ENCODE measurements at regions not wholly inside any gene's neighbourhood (a gene's known extent, or its start where the extent isn't known, plus 50 kb on each side); places are given as distances from the start of the nearest gene placed in this dataset.

DNA sequence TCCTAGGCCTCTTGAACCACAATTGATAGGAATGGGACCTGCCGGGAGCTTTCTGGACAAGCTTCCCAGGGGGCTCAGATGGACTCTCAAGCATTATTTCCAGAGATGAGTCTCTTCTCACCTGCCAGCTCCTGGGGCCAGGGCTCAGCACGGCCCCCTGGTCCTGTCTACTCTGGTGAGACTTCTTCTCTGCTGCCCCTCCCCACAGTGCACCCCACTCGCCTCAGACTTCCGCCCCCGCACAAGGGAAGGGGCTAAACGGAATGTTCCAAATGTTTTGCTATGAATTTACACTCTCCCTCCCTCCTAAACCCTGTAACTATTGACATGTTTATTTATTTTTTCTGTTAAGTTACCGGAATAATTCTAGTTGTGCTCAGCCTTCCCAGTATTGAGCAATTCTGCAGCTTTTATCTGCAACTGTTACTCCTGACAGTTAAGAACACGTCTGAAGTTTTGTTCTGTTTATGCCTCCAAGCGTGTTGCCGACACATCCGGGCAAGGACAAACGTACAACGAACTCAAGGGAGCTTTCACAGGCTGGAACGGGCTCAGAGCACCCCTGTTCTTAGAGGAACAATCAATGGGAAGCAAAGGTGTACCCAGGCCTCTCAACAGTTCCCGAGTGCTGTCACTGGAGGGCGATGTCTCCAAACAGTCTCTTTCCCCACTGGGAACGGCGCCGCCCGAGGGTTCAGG lies 55.2 kb downstream of the FHIP2A start (continued):
- no peak for TF ChIP-seq RCOR1 (IDR thresholded peaks at IDR 0.05; ENCODE audit: insufficient replicate concordance, low read length)

DNA sequence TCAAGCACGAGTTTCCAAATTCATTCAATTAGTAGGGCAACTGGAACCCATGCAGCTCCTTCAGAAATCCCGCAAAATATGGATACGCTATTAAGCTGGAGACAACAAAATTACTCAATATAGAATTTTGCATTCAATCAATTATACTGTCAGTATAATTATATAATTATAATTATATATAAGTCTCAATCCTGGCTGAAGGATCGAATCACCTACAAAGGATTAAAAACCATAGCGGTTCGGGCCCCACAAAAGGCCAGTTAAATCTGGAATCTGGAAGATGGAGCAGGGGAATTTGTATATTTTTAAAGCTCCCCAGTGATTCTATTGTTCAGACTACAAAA lies 55.7 kb downstream of the FHIP2A start:
- H3K56ac ChIP-seq (ENCODE audit: extremely low read depth, insufficient read depth, low read length), result no peak overlapping the region
- no peak overlapping the region for H2BK120ac ChIP-seq (ENCODE audit: low read depth, low read length)
- H4K5ac ChIP-seq (ENCODE audit: low read depth, low read length), result no peak overlapping the region
- no peak overlapping the region for H3K18ac ChIP-seq (ENCODE audit: low read depth, low read length)
- no peaks in the 10 kb centered on the region for H3K36me3 ChIP-seq (ENCODE audit: control insufficient read depth, insufficient read depth, low read length)
- no peak overlapping the region for H2AFZ ChIP-seq (replicated peaks; ENCODE audit: low read length, poor library complexity)
- no peak overlapping the region for H2AK9ac ChIP-seq (replicated peaks; ENCODE audit: low read depth, low read length, poor library complexity)
- DNase-seq (no peak), ATAC-seq (ENCODE audit: low read depth) (no peak)
- no peak overlapping the region for H2BK5ac ChIP-seq (ENCODE audit: low read depth, low read length, poor library complexity, severe bottlenecking)
- H3K9ac ChIP-seq (ENCODE audit: low read depth, low read length), result no peak overlapping the region
- no peak overlapping the region for H3K27ac ChIP-seq (ENCODE audit: insufficient read depth, low read length)
- no peak overlapping the region for H3K4ac ChIP-seq (ENCODE audit: low read depth, low read length)
- H2BK20ac ChIP-seq (ENCODE audit: low read depth, low read length), result no peak overlapping the region
- no peak overlapping the region for H3K4me2 ChIP-seq (ENCODE audit: low read depth, low read length)
- H3K23ac ChIP-seq (ENCODE audit: low read depth, low read length), result no peak overlapping the region
- dilution Hi-C loops (cut with HindIII; ENCODE audit: low sequenced_read_pairs, unreplicated experiment) (no loop called here), in situ Hi-C loops (cut with MboI; ENCODE audit: low sequenced_read_pairs) (loop anchor here (10.0 to 25.0 kb wide), 2 partner anchors 248 to 535 kb away; no protein-coding TSS in a partner anchor), intact Hi-C loops (cut with micrococcal nuclease) (loop anchor here (1.0 to 10.0 kb wide), 7 partner anchors 118 to 575 kb away; partner anchors contain the start of gene ATRNL1)
- no peak for TF ChIP-seq CHD1 (IDR thresholded peaks at IDR 0.05; ENCODE audit: low read depth, low read length)
- TF ChIP-seq CEBPB (IDR thresholded peaks at IDR 0.05; ENCODE audit: low read depth, low read length), result no peak
- TF ChIP-seq, protein P1, sequence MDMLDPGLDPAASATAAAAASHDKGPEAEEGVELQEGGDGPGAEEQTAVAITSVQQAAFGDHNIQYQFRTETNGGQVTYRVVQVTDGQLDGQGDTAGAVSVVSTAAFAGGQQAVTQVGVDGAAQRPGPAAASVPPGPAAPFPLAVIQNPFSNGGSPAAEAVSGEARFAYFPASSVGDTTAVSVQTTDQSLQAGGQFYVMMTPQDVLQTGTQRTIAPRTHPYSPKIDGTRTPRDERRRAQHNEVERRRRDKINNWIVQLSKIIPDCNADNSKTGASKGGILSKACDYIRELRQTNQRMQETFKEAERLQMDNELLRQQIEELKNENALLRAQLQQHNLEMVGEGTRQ (IDR thresholded peaks at IDR 0.05; ENCODE audit: low read depth, low read length), result no peak
- no peak for TF ChIP-seq BHLHE40 (IDR thresholded peaks at IDR 0.05; ENCODE audit: low read depth, low read length)
- no peak for TF ChIP-seq NFE2L2 (IDR thresholded peaks at IDR 0.05; ENCODE audit: low read depth, low read length)
- TF ChIP-seq MAZ (IDR thresholded peaks at IDR 0.05; ENCODE audit: borderline replicate concordance, low read depth, low read length), result no peak
- no peak for TF ChIP-seq RAD21 (IDR thresholded peaks at IDR 0.05; ENCODE audit: low read length)
- TF ChIP-seq RCOR1 (IDR thresholded peaks at IDR 0.05; ENCODE audit: insufficient replicate concordance, low read length), result no peak
- TF ChIP-seq, protein P2, sequence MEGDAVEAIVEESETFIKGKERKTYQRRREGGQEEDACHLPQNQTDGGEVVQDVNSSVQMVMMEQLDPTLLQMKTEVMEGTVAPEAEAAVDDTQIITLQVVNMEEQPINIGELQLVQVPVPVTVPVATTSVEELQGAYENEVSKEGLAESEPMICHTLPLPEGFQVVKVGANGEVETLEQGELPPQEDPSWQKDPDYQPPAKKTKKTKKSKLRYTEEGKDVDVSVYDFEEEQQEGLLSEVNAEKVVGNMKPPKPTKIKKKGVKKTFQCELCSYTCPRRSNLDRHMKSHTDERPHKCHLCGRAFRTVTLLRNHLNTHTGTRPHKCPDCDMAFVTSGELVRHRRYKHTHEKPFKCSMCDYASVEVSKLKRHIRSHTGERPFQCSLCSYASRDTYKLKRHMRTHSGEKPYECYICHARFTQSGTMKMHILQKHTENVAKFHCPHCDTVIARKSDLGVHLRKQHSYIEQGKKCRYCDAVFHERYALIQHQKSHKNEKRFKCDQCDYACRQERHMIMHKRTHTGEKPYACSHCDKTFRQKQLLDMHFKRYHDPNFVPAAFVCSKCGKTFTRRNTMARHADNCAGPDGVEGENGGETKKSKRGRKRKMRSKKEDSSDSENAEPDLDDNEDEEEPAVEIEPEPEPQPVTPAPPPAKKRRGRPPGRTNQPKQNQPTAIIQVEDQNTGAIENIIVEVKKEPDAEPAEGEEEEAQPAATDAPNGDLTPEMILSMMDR (conservative IDR thresholded peaks at IDR 0.05; ENCODE audit: low read depth, low read length), result no peak
- TF ChIP-seq MAFK (IDR thresholded peaks at IDR 0.05; ENCODE audit: low read depth, low read length), result no peak
- TF ChIP-seq, protein P3, sequence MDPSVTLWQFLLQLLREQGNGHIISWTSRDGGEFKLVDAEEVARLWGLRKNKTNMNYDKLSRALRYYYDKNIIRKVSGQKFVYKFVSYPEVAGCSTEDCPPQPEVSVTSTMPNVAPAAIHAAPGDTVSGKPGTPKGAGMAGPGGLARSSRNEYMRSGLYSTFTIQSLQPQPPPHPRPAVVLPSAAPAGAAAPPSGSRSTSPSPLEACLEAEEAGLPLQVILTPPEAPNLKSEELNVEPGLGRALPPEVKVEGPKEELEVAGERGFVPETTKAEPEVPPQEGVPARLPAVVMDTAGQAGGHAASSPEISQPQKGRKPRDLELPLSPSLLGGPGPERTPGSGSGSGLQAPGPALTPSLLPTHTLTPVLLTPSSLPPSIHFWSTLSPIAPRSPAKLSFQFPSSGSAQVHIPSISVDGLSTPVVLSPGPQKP (IDR thresholded peaks at IDR 0.05; ENCODE audit: borderline replicate concordance, low read depth, low read length), result no peak
- TF ChIP-seq POLR2A (IDR thresholded peaks at IDR 0.05; ENCODE audit: low read depth, low read length), result no peak
- no peak overlapping the region for H3K4me3 ChIP-seq (ENCODE audit: insufficient read depth, low read depth, low read length)
- H4K20me1 ChIP-seq (ENCODE audit: insufficient read depth, low read length), result no peaks in the 10 kb centered on the region
- H3K9me3 ChIP-seq (ENCODE audit: control insufficient read depth, insufficient read depth, low read length), result no peaks in the 10 kb centered on the region
- BruUV-seq (replicated peaks), result no TSS peak
- H3K27me3 ChIP-seq (ENCODE audit: control insufficient read depth, insufficient read depth, low read length), result no peaks in the 10 kb centered on the region
- H3K4me1 ChIP-seq (ENCODE audit: control insufficient read depth, insufficient read depth, low read length), result 0 out of 2 replicates have a peak, but pooled peaks cover 2% of the 10 kb centered on the region
- no peak overlapping the region for H4K8ac ChIP-seq (ENCODE audit: low read depth in 2 of 2, low read length in 2 of 2)
- CTCF ChIA-PET, result interaction anchor here (0.8 to 1.8 kb wide), 14 partner anchors 8 to 253 kb away, joined by 3 to 9 read pairs (median 3); partner anchors contain the start of gene TRUB1
- POLR2A ChIA-PET (ENCODE audit: unreplicated experiment), result no interaction called here
- H3K79me1 ChIP-seq (ENCODE audit: low read depth in 1 of 2, low read length in 2 of 2), result no peaks in the 10 kb centered on the region
- H2AK5ac ChIP-seq (ENCODE audit: low read depth, low read length), result no peak overlapping the region
- no peak overlapping the region for H4K91ac ChIP-seq (ENCODE audit: insufficient read depth, low read depth, low read length)
- no peak overlapping the region for H2BK15ac ChIP-seq (ENCODE audit: low read depth, low read length)
- H3K14ac ChIP-seq (replicated peaks; ENCODE audit: low read depth, low read length), result no peak overlapping the region
- no CpG with 5 or more reads among the region's 6 CpGs for WGBS, 2 experiments (ENCODE audit: extremely low coverage in 2 of 2, insufficient read length in 1 of 2)
- no peaks in the 10 kb centered on the region; the same call in 1 of the 2 replicates for H3K9me1 ChIP-seq (ENCODE audit: insufficient read depth, low read length)
